OCI-LY1 (cell line): ENCODE measurements at regions not wholly inside any gene's neighbourhood (a gene's known extent, or its start where the extent isn't known, plus 50 kb on each side); places are given as distances from the start of the nearest gene placed in this dataset.

Source experiments
- H2AFZ ChIP-seq: fragments of 200-600 bp; sonication (generic), shearing (Covaris generic); 2 replicates; pipeline ENCODE4 v1.6.0; 2014; ENCODE audit warnings: antibody characterized with exemption, mild to moderate bottlenecking, low read length
- H3F3A ChIP-seq: fragments of 200-600 bp; sonication (generic), shearing (Covaris generic); 2 replicates; pipeline ENCODE4 v1.6.0; 2014; ENCODE audit warnings: mild to moderate bottlenecking, antibody characterized with exemption, low read length, moderate library complexity; ENCODE audit not compliant: insufficient read depth
- H3K27ac ChIP-seq: fragments of 200-600 bp; sonication (generic); 2 replicates; pipeline ENCODE4 v1.5.1; 2014; ENCODE audit warnings: low read length, mixed run types, mild to moderate bottlenecking, low read depth; ENCODE audit not compliant: poor library complexity, severe bottlenecking
- H3K27me3 ChIP-seq: fragments of 200-600 bp; sonication (generic); 2 replicates; pipeline ENCODE4 v1.6.0; 2014; ENCODE audit warnings: antibody characterized with exemption, mild to moderate bottlenecking, low read length, moderate library complexity; ENCODE audit not compliant: insufficient read depth
- H3K36me3 ChIP-seq: fragments of 200-600 bp; sonication (generic); 2 replicates; pipeline ENCODE4 v1.6.1; 2014; ENCODE audit warnings: mild to moderate bottlenecking, antibody characterized with exemption, low read length, moderate library complexity, mixed read lengths; ENCODE audit not compliant: insufficient read depth
- H3K4me1 ChIP-seq: fragments of 200-600 bp; sonication (generic); 2 replicates; pipeline ENCODE4 v1.5.1; 2014; ENCODE audit warnings: mild to moderate bottlenecking, low read length, moderate library complexity; ENCODE audit not compliant: insufficient read depth, severe bottlenecking
- H3K4me2 ChIP-seq: fragments of 200-600 bp; sonication (generic), shearing (Covaris generic); 2 replicates; pipeline ENCODE4 v1.6.1; 2014; ENCODE audit warnings: low read length
- H3K4me3 ChIP-seq: fragments of 200-600 bp; sonication (generic); 2 replicates; pipeline ENCODE4 v1.5.1; 2014; ENCODE audit warnings: low read length, low read depth, mild to moderate bottlenecking, mixed read lengths; ENCODE audit not compliant: poor library complexity, severe bottlenecking
- H3K79me2 ChIP-seq: fragments of 200-600 bp; shearing (Covaris generic); 2 replicates; pipeline ENCODE4 v1.6.1; 2016; ENCODE audit warnings: mixed run types, low read length, mixed read lengths; ENCODE audit not compliant: insufficient read depth
- H3K9ac ChIP-seq: fragments of 200-600 bp; sonication (generic), shearing (Covaris generic); 2 replicates; pipeline ENCODE4 v1.6.1; 2014; ENCODE audit warnings: mild to moderate bottlenecking, low read length, mixed read lengths
- H3K9me2 ChIP-seq: fragments of 200-600 bp; sonication (generic), shearing (Covaris generic); 2 replicates; pipeline ENCODE4 v1.6.1; 2014; ENCODE audit warnings: low read depth, mild to moderate bottlenecking, low read length, mixed read lengths
- H3K9me3 ChIP-seq: fragments of 200-600 bp; shearing (Covaris generic); 2 replicates; pipeline ENCODE4 v1.6.1; 2014; ENCODE audit warnings: low read length, mixed read lengths
- H4K20me1 ChIP-seq: fragments of 200-600 bp; sonication (generic), shearing (Covaris generic); 2 replicates; pipeline ENCODE4 v1.6.0; 2016; ENCODE audit warnings: mild to moderate bottlenecking, low read length; ENCODE audit not compliant: insufficient read depth
- EZH2 ChIP-seq: fragments of 200-600 bp; sonication (generic), shearing (Covaris generic); IDR thresholded peaks from 2 replicates; pipeline ENCODE4 v1.8.0; 2017; ENCODE audit warnings: borderline replicate concordance, mixed run types, mild to moderate bottlenecking, antibody characterized with exemption, low read length, moderate library complexity, mixed read lengths
- TF ChIP-seq, protein P1 (sequence below): fragments of 200-600 bp; sonication (generic), shearing (Covaris generic); IDR thresholded peaks from 2 replicates; pipeline ENCODE4 v1.5.1; 2017; ENCODE audit warnings: mild to moderate bottlenecking, antibody characterized with exemption, low read length, moderate library complexity, mixed read lengths

DNA sequence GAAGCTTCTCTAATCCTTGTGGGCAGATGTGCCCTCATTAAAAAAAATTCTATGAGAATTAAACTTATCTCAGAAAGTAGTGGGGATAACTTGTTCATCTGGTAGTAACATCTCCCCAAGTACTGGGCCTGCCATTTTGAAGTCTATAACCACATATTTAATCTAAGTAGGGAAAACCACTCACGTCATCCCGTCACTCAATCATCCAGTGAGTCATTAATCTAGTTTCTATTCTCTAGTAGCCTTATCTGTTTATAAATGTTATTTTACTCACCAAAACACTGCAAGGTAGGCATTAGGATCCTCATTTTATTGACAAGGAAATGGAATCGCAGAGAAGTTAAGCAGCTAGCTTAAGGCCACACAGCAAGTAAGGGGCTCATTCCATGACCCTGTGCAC, 221.9 kb downstream of the ATG4C start:
- Histone ChIP-seq H3K27ac (no peak overlapping the region), H3K4me2 (no peak overlapping the region)
- TF ChIP-seq EZH2 = no peak
- TF ChIP-seq, protein P1, sequence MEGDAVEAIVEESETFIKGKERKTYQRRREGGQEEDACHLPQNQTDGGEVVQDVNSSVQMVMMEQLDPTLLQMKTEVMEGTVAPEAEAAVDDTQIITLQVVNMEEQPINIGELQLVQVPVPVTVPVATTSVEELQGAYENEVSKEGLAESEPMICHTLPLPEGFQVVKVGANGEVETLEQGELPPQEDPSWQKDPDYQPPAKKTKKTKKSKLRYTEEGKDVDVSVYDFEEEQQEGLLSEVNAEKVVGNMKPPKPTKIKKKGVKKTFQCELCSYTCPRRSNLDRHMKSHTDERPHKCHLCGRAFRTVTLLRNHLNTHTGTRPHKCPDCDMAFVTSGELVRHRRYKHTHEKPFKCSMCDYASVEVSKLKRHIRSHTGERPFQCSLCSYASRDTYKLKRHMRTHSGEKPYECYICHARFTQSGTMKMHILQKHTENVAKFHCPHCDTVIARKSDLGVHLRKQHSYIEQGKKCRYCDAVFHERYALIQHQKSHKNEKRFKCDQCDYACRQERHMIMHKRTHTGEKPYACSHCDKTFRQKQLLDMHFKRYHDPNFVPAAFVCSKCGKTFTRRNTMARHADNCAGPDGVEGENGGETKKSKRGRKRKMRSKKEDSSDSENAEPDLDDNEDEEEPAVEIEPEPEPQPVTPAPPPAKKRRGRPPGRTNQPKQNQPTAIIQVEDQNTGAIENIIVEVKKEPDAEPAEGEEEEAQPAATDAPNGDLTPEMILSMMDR = no peak

DNA sequence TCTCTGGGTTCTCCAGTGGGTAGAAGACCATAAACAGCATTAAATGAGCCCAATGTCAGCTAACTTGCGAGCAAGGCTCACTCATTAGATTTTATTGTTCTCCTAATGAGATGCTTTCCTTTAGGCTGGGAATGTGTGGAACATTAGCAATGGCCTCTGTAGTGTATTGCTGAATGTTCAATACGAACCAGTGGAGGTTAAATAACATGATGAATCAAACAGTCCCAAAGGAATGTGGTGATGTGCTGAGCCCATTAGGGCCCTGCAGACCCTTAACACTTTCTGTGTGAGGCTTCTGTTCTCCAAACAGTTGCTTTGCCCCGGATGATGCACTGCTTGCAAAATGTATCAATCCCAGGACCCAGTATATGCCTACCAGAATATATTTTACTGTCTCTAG, 225.5 kb downstream of the ATG4C start:
- TF ChIP-seq EZH2 = no peak
- TF ChIP-seq, protein P1 = no peak

More for the DNA sequence above, 221.9 kb downstream of the ATG4C start:
- Histone ChIP-seq H3K9me2 (no peaks in the 10 kb centered on the region), H4K20me1 (no peaks in the 10 kb centered on the region), H3F3A (no peaks in the 10 kb centered on the region), H3K4me1 (no peaks in the 10 kb centered on the region), H3K9me3 (no peaks in the 10 kb centered on the region), H2AFZ (no peak overlapping the region), H3K27me3 (no peaks in the 10 kb centered on the region), H3K79me2 (no peaks in the 10 kb centered on the region), H3K9ac (no peak overlapping the region), H3K4me3 (no peak overlapping the region), H3K36me3 (no peaks in the 10 kb centered on the region)

DNA sequence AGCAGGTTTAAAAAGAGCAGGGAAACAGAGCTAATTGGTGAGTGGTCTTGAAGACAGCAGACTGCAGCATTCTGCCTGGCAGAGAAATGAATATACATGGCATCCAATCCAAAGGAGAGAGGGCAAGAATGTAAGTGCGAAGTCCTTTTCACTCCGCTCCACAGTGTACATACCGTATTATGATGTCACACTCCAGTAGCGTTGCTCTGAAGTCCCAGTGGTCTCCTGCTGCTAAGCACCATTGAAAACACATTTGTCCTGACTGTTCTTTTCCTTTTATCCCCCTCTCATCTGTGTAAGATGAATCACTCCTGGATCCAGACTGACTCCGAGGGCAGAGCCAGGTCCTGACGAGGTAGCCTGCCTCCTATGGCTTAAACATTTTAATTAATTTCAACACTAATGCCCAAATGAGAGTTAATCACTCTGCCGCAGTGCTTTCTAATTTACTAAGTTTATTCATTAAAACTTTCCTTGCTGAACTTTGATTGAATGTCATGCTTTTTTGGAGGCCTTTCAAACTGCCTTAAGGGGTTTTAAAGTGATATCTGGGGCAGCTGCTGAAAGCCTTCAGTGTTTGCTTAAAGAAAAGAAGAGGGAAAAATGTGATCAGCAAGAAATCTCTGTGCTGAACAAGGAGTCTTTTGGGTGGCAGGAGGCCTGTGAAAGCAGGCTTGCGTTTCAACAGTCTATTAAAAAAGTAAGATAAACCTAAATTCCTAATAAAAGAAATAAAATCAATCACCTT, 227.2 kb downstream of the ATG4C start:
- H3K4me3 ChIP-seq = no peak overlapping the region
- H3K79me2 ChIP-seq = no peaks in the 10 kb centered on the region
- no peaks in the 10 kb centered on the region for H3K27me3 ChIP-seq
- H3K4me2 ChIP-seq = no peak overlapping the region
- H4K20me1 ChIP-seq = no peaks in the 10 kb centered on the region
- H3K4me1 ChIP-seq = no peaks in the 10 kb centered on the region
- no peaks in the 10 kb centered on the region for H3K36me3 ChIP-seq
- no peak overlapping the region for H2AFZ ChIP-seq
- H3K9me2 ChIP-seq = no peaks in the 10 kb centered on the region
- H3K9ac ChIP-seq = no peak overlapping the region
- no peak overlapping the region for H3K27ac ChIP-seq
- no peak for TF ChIP-seq EZH2
- TF ChIP-seq, protein P1 = no peak
- no peaks in the 10 kb centered on the region for H3F3A ChIP-seq
- H3K9me3 ChIP-seq = no peaks in the 10 kb centered on the region

More for the DNA sequence above, 225.5 kb downstream of the ATG4C start:
- Histone ChIP-seq H3F3A (no peaks in the 10 kb centered on the region), H4K20me1 (no peaks in the 10 kb centered on the region), H3K4me3 (no peak overlapping the region), H3K27me3 (no peaks in the 10 kb centered on the region), H3K79me2 (no peaks in the 10 kb centered on the region), H3K36me3 (no peaks in the 10 kb centered on the region), H3K9me3 (no peaks in the 10 kb centered on the region), H3K4me1 (no peaks in the 10 kb centered on the region), H3K9me2 (no peaks in the 10 kb centered on the region), H3K4me2 (no peak overlapping the region), H2AFZ (no peak overlapping the region), H3K27ac (no peak overlapping the region), H3K9ac (no peak overlapping the region)
